HEK293T (cell line): ENCODE measurements at regions not wholly inside any gene's neighbourhood (a gene's known extent, or its start where the extent isn't known, plus 50 kb on each side); places are given as distances from the start of the nearest gene placed in this dataset.

Experiments used
- CTCF ChIA-PET: fragments of 350-600 bp; formaldehyde crosslinking; extraction: SDS; loops from one replicate; lab custom pipeline; 2021; ENCODE audit warnings: antibody characterized with exemption, inconsistent platforms; lab: Yijun Ruan, JAX
- POLR2A ChIA-PET: fragments of 350-600 bp; formaldehyde crosslinking; extraction: SDS; loops from one replicate; lab custom pipeline; 2020; ENCODE audit warnings: antibody characterized with exemption, inconsistent platforms; lab: Yijun Ruan, JAX
- DNase-seq: peaks from one replicate; pipeline ENCODE4 v3.0.0; 2012; ENCODE audit warnings: mixed read lengths; ENCODE audit errors: extremely low spot score
- ARNT ChIP-seq: fragments of 450-650 bp; IDR thresholded peaks from 2 replicates; pipeline ENCODE4 v1.6.1; 2017; ENCODE audit warnings: mild to moderate bottlenecking
- BHLHE40 ChIP-seq: fragments of 450-650 bp; IDR thresholded peaks from 2 replicates; pipeline ENCODE4 v1.6.1; 2016; ENCODE audit warnings: mild to moderate bottlenecking, moderate library complexity, borderline replicate concordance
- CTBP1 ChIP-seq: fragments of 450-650 bp; IDR thresholded peaks from 2 replicates; pipeline ENCODE4 v1.6.1; 2016; ENCODE audit warnings: borderline replicate concordance
- ELF4 ChIP-seq: fragments of 450-650 bp; IDR thresholded peaks from 2 replicates; pipeline ENCODE4 v1.6.1; 2017; ENCODE audit warnings: antibody characterized with exemption
- FOXA1 ChIP-seq: fragments of 450-650 bp; IDR thresholded peaks from 2 replicates; pipeline ENCODE4 v1.6.1; 2016; ENCODE audit warnings: mild to moderate bottlenecking
- FOXK2 ChIP-seq: fragments of 450-650 bp; IDR thresholded peaks from 2 replicates; pipeline ENCODE4 v1.6.1; 2016; ENCODE audit warnings: mild to moderate bottlenecking
- FOXM1 ChIP-seq: fragments of 450-650 bp; IDR thresholded peaks from 2 replicates; pipeline ENCODE4 v1.6.1; 2017; ENCODE audit warnings: mild to moderate bottlenecking, borderline replicate concordance
- HDGF ChIP-seq: fragments of 450-650 bp; IDR thresholded peaks from 2 replicates; pipeline ENCODE4 v1.6.1; 2017; ENCODE audit warnings: antibody characterized with exemption, borderline replicate concordance
- L3MBTL2 ChIP-seq: fragments of 450-650 bp; conservative IDR thresholded peaks from 2 replicates; pipeline ENCODE4 v1.6.1; 2016; ENCODE audit warnings: mild to moderate bottlenecking
- LEF1 ChIP-seq: fragments of 450-650 bp; IDR thresholded peaks from 2 replicates; pipeline ENCODE4 v1.6.1; 2017; ENCODE audit warnings: mild to moderate bottlenecking, borderline replicate concordance
- NFRKB ChIP-seq: fragments of 450-650 bp; IDR thresholded peaks from 2 replicates; pipeline ENCODE4 v1.6.1; 2016; ENCODE audit warnings: mild to moderate bottlenecking, moderate library complexity
- SP1 ChIP-seq: fragments of 450-650 bp; IDR thresholded peaks from 2 replicates; pipeline ENCODE4 v1.6.1; 2017
- SUZ12 ChIP-seq: fragments of 450-650 bp; IDR thresholded peaks from 2 replicates; pipeline ENCODE4 v1.6.1; 2016; ENCODE audit warnings: mild to moderate bottlenecking
- TARDBP ChIP-seq: fragments of 450-650 bp; IDR thresholded peaks from 2 replicates; pipeline ENCODE4 v1.6.1; 2016
- ZNF384 ChIP-seq: fragments of 450-650 bp; IDR thresholded peaks from 2 replicates; pipeline ENCODE4 v1.6.1; 2016
- TF ChIP-seq, protein P1 (sequence below): fragments of 450-650 bp; IDR thresholded peaks from 2 replicates; pipeline ENCODE4 v1.6.1; 2016

GRCh38 chr12:89821896-89822295, 113.3 kb upstream of the ATP2B1 start:
- no peak for DNase-seq
- no peak for TF ChIP-seq BHLHE40
- TF ChIP-seq NFRKB: no peak
- TF ChIP-seq CTBP1: no peak
- no peak for TF ChIP-seq ZNF384
- TF ChIP-seq LEF1: no peak
- TF ChIP-seq HDGF: no peak
- TF ChIP-seq L3MBTL2: no peak
- no peak for TF ChIP-seq SP1
- TF ChIP-seq FOXA1: no peak
- no peak for TF ChIP-seq FOXM1
- no peak for TF ChIP-seq ELF4
- TF ChIP-seq ARNT: no peak
- no peak for TF ChIP-seq FOXK2
- no peak for TF ChIP-seq SUZ12
- TF ChIP-seq TARDBP: no peak
- ChIA-PET POLR2A (no interaction called here), CTCF (no interaction called here)

GRCh38 chr12:89817501-89818226, 109.0 kb upstream of the ATP2B1 start:
- CTCF ChIA-PET: no interaction called here
- POLR2A ChIA-PET: no interaction called here
- TF ChIP-seq L3MBTL2 (no peak), NFRKB (no peak), ZNF384 (no peak), TARDBP (no peak), HDGF (no peak), FOXA1 (no peak), FOXM1 (no peak), LEF1 (no peak), FOXK2 (no peak), CTBP1 (no peak)
- TF ChIP-seq, protein P1, sequence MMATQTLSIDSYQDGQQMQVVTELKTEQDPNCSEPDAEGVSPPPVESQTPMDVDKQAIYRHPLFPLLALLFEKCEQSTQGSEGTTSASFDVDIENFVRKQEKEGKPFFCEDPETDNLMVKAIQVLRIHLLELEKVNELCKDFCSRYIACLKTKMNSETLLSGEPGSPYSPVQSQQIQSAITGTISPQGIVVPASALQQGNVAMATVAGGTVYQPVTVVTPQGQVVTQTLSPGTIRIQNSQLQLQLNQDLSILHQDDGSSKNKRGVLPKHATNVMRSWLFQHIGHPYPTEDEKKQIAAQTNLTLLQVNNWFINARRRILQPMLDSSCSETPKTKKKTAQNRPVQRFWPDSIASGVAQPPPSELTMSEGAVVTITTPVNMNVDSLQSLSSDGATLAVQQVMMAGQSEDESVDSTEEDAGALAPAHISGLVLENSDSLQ: no peak
- no peak for DNase-seq

DNA sequence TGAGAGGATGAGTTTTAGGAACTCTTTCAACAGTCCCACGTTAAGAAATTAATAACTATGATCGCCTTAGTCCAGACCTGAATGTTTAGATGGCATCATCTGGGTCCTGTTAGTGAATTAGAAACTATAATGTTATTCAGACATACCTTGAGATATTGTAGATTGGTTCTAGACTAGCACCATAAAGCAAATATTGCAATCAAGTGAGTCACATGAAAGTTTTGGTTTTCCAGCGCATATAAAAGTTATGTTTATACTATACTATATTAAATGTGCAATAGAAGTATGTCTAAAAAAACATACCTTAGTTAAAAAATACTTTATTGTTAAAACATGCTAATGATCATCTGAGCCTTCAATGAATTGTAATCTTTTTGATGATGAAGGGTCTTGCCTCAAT, 106.6 kb upstream of the ATP2B1 start:
- CTCF ChIA-PET: no interaction called here
- TF ChIP-seq FOXM1: no peak
- no peak for TF ChIP-seq FOXA1
- TF ChIP-seq, protein P1: no peak
- no peak for TF ChIP-seq SP1
- no peak for TF ChIP-seq ELF4
- POLR2A ChIA-PET: no interaction called here
- DNase-seq: no peak

DNA sequence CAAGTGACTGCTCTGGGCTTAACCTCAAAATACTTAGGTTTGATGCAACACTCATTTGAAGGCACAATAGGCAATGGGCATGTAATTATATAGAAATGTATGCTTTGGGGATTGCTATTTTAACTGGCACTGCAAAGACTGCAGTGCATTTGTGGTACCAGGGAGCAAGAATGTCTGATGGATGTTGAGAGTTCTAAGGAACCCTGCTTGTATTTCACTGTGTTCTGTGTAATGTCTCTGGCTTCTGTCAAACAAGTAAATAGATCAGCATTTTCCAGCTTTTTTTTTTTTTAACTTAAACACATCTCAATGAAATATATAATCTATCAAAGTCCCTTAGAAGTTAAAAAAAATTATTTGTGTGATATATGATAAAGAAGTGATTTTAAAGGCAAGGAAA, 94.8 kb upstream of the ATP2B1 start:
- POLR2A ChIA-PET: no interaction called here
- TF ChIP-seq ARNT (no peak), FOXM1 (no peak), L3MBTL2 (no peak), SP1 (no peak)
- no peak for DNase-seq
- CTCF ChIA-PET: no interaction called here

GRCh38 chr12:89801284-89801683, 92.6 kb upstream of the ATP2B1 start:
- POLR2A ChIA-PET: no interaction called here
- CTCF ChIA-PET: no interaction called here
- no peak for DNase-seq
- no peak for TF ChIP-seq HDGF
- no peak for TF ChIP-seq SP1
- TF ChIP-seq LEF1: no peak
- TF ChIP-seq FOXK2: no peak
- no peak for TF ChIP-seq ELF4

GRCh38 chr12:89800435-89800834, 91.8 kb upstream of the ATP2B1 start:
- TF ChIP-seq SP1 (no peak), TARDBP (no peak), HDGF (no peak), FOXA1 (no peak), LEF1 (no peak), ZNF384 (no peak), NFRKB (no peak), CTBP1 (no peak), ARNT (no peak), L3MBTL2 (no peak), SUZ12 (no peak)
- POLR2A ChIA-PET: no interaction called here
- CTCF ChIA-PET: no interaction called here
- DNase-seq: no peak

DNA sequence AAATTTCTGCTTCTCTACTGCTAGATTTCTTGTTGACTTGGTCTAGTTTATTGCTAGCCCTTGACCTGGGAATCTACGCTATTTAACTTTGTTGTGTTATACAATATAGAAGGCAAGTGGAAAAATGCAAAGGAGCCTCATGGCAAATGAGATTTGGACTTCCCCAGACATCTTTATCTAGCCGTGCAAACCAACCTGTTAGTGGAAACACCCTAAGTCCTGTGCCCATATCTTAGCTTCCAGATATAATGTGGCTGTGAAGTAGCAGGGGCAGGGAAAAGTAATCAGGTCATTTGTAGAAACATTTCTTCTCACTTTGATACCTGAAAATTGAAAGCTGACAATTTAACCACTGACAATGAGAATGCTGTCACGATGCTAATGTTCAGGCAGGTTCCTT, 90.7 kb upstream of the ATP2B1 start:
- TF ChIP-seq ZNF384 (no peak), ARNT (no peak), HDGF (no peak), BHLHE40 (no peak), L3MBTL2 (no peak), FOXM1 (no peak), CTBP1 (no peak), ELF4 (no peak), TARDBP (no peak), FOXA1 (no peak), LEF1 (no peak), SUZ12 (no peak), SP1 (no peak), FOXK2 (no peak), NFRKB (no peak)
- TF ChIP-seq, protein P1: no peak
- no peak for DNase-seq
- POLR2A ChIA-PET: no interaction called here
- CTCF ChIA-PET: no interaction called here
